DMS153 treated with DMSO at 0.1 percent for 48 hours (cell line): ENCODE measurements at regions not wholly inside any gene's neighbourhood (a gene's known extent, or its start where the extent isn't known, plus 50 kb on each side); places are given as distances from the start of the nearest gene placed in this dataset.

Source experiments
- DNase-seq: peaks from one replicate; lab custom pipeline; 2025; ENCODE audit not compliant: unreplicated experiment; lab: John Stamatoyannopoulos, UW

- no peak for DNase-seq
These were observed 448.5 kb downstream of the LPIN1 start for GRCh38 chr2:12194968-12195367.

GRCh38 chr2:12196495-12196894 lies 450.1 kb downstream of the LPIN1 start:
- no peak for DNase-seq

GRCh38 chr2:12197133-12197532 lies 450.7 kb downstream of the LPIN1 start:
- DNase-seq, result no peak

- DNase-seq, result no peak
These were observed 453.2 kb downstream of the LPIN1 start for GRCh38 chr2:12199491-12200211.

GRCh38 chr2:12201369-12201768 lies 454.9 kb downstream of the LPIN1 start:
- no peak for DNase-seq

GRCh38 chr2:12202313-12203075 lies 456.1 kb downstream of the LPIN1 start:
- no peak for DNase-seq

GRCh38 chr2:12203528-12203927 lies 457.1 kb downstream of the LPIN1 start:
- DNase-seq, result no peak

- no peak for DNase-seq
These were observed 458.7 kb downstream of the LPIN1 start for GRCh38 chr2:12205086-12205485.

- no peak for DNase-seq
These were observed 461.1 kb downstream of the LPIN1 start for GRCh38 chr2:12207491-12207890.

GRCh38 chr2:12210016-12210933 lies 463.8 kb downstream of the LPIN1 start:
- no peak for DNase-seq

- no peak for DNase-seq
These were observed 465.1 kb downstream of the LPIN1 start for GRCh38 chr2:12211326-12212175.

- no peak for DNase-seq
These were observed 466.6 kb downstream of the LPIN1 start for GRCh38 chr2:12212841-12213597.

- DNase-seq, result no peak
These were observed 470.7 kb downstream of the LPIN1 start for GRCh38 chr2:12217175-12217574.

- DNase-seq, result no peak
These were observed 473.3 kb downstream of the LPIN1 start for GRCh38 chr2:12219761-12220160.

- DNase-seq, result no peak
These were observed 475.2 kb downstream of the LPIN1 start for GRCh38 chr2:12221584-12221983.

GRCh38 chr2:12222554-12222953 lies 476.1 kb downstream of the LPIN1 start:
- DNase-seq, result no peak

GRCh38 chr2:12223732-12224131 lies 477.3 kb downstream of the LPIN1 start:
- DNase-seq, result no peak

- DNase-seq, result no peak
These were observed 480.2 kb downstream of the LPIN1 start for GRCh38 chr2:12226653-12227052.

- DNase-seq, result no peak
These were observed 481.6 kb downstream of the LPIN1 start for GRCh38 chr2:12227941-12228608.
